GM12878 (cell line): ENCODE measurements at regions not wholly inside any gene's neighbourhood (a gene's known extent, or its start where the extent isn't known, plus 50 kb on each side); places are given as distances from the start of the nearest gene placed in this dataset.

Experiments used
- BCL3 ChIP-seq: IDR thresholded peaks from 2 replicates; pipeline ENCODE4 v1.6.1; 2011; ENCODE audit warnings: borderline replicate concordance, low read depth, mild to moderate bottlenecking, moderate library complexity, low read length; ENCODE audit not compliant: insufficient read depth, poor library complexity, severe bottlenecking
- CUX1 ChIP-seq: IDR thresholded peaks from 2 replicates; pipeline ENCODE4 v1.6.1; 2012; ENCODE audit warnings: improper control_type of control experiment, low read depth, low read length; ENCODE audit not compliant: insufficient replicate concordance
- ESRRA ChIP-seq: IDR thresholded peaks from 2 replicates; pipeline ENCODE4 v1.6.1; 2012; ENCODE audit warnings: mild to moderate bottlenecking, low read length, improper control_type of control experiment
- EZH2 ChIP-seq: IDR thresholded peaks from 2 replicates; pipeline ENCODE4 v1.6.1; 2012; ENCODE audit warnings: low read depth, mild to moderate bottlenecking, control low read depth, inconsistent platforms, low read length, borderline replicate concordance; ENCODE audit not compliant: control insufficient read depth
- MLLT1 ChIP-seq: fragments of 450-650 bp; IDR thresholded peaks from 2 replicates; pipeline ENCODE4 v1.6.1; 2016; ENCODE audit warnings: mild to moderate bottlenecking
- MXI1 ChIP-seq: fragments of 150-350 bp; IDR thresholded peaks from 2 replicates; pipeline ENCODE4 v1.6.1; 2011; ENCODE audit warnings: low read depth, mild to moderate bottlenecking, inconsistent platforms, low read length, improper control_type of control experiment
- SMAD5 ChIP-seq: IDR thresholded peaks from 2 replicates; pipeline ENCODE4 v1.6.1; 2016; ENCODE audit warnings: antibody characterized with exemption, low read depth
- SPI1 ChIP-seq: IDR thresholded peaks from 2 replicates; pipeline ENCODE4 v1.6.1; 2011; ENCODE audit warnings: low read depth, mild to moderate bottlenecking, low read length, moderate library complexity, borderline replicate concordance; ENCODE audit not compliant: insufficient read depth
- SREBF1 ChIP-seq: IDR thresholded peaks from 2 replicates; pipeline ENCODE4 v1.6.1; 2012; ENCODE audit warnings: mild to moderate bottlenecking, low read length
- TAF1 ChIP-seq: IDR thresholded peaks from 2 replicates; pipeline ENCODE4 v1.6.1; 2011; ENCODE audit warnings: mild to moderate bottlenecking, low read depth, low read length, borderline replicate concordance
- ZNF207 ChIP-seq: fragments of 450-650 bp; IDR thresholded peaks from 2 replicates; pipeline ENCODE4 v1.6.1; 2014; ENCODE audit warnings: antibody characterized with exemption, mild to moderate bottlenecking, borderline replicate concordance
- ZZZ3 ChIP-seq: IDR thresholded peaks from 2 replicates; pipeline ENCODE4 v1.6.1; 2011; ENCODE audit warnings: low read depth; ENCODE audit not compliant: control insufficient read depth, insufficient read length

- TF ChIP-seq MLLT1 (no peak), SREBF1 (no peak), ESRRA (no peak), ZNF207 (no peak), TAF1 (no peak), SPI1 (no peak), SMAD5 (no peak), MXI1 (no peak), EZH2 (no peak), CUX1 (no peak), ZZZ3 (no peak), BCL3 (no peak)
Measured at GRCh38 chr22:48319321-48320047, 1508.2 kb downstream of the BRD1 start (continued).
